ENCODE measurements at regions not wholly inside any gene's neighbourhood (a gene's known extent, or its start where the extent isn't known, plus 50 kb on each side); places are given as distances from the start of the nearest gene placed in this dataset.

DNA sequence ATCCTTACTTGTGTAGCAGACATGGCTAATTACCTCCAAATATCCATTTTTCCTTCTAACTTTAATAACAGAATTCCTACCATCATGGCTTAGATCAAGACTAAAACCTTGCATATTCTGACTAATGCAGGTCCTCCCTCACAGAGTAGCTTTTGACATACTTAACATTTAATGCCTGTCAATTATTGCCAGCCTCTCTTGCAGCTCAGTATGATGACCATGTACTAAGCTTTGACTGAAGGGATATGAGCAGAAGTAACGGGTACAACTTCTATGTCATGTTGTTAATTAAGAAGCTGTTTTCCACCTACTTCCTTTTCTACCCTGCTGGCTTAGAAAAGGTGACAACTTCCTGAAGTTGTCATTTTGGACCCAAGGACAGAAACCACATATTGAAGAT lies 533.4 kb downstream of the PSAT1 start:
- TF ChIP-seq, protein P1, sequence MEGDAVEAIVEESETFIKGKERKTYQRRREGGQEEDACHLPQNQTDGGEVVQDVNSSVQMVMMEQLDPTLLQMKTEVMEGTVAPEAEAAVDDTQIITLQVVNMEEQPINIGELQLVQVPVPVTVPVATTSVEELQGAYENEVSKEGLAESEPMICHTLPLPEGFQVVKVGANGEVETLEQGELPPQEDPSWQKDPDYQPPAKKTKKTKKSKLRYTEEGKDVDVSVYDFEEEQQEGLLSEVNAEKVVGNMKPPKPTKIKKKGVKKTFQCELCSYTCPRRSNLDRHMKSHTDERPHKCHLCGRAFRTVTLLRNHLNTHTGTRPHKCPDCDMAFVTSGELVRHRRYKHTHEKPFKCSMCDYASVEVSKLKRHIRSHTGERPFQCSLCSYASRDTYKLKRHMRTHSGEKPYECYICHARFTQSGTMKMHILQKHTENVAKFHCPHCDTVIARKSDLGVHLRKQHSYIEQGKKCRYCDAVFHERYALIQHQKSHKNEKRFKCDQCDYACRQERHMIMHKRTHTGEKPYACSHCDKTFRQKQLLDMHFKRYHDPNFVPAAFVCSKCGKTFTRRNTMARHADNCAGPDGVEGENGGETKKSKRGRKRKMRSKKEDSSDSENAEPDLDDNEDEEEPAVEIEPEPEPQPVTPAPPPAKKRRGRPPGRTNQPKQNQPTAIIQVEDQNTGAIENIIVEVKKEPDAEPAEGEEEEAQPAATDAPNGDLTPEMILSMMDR (IDR thresholded peaks at IDR 0.05) = no peak
- no peak for TF ChIP-seq POLR2A (IDR thresholded peaks at IDR 0.05)

Data from thyroid gland (tissue), 4 donors.